ENCODE measurements at regions not wholly inside any gene's neighbourhood (a gene's known extent, or its start where the extent isn't known, plus 50 kb on each side); places are given as distances from the start of the nearest gene placed in this dataset.

DNA sequence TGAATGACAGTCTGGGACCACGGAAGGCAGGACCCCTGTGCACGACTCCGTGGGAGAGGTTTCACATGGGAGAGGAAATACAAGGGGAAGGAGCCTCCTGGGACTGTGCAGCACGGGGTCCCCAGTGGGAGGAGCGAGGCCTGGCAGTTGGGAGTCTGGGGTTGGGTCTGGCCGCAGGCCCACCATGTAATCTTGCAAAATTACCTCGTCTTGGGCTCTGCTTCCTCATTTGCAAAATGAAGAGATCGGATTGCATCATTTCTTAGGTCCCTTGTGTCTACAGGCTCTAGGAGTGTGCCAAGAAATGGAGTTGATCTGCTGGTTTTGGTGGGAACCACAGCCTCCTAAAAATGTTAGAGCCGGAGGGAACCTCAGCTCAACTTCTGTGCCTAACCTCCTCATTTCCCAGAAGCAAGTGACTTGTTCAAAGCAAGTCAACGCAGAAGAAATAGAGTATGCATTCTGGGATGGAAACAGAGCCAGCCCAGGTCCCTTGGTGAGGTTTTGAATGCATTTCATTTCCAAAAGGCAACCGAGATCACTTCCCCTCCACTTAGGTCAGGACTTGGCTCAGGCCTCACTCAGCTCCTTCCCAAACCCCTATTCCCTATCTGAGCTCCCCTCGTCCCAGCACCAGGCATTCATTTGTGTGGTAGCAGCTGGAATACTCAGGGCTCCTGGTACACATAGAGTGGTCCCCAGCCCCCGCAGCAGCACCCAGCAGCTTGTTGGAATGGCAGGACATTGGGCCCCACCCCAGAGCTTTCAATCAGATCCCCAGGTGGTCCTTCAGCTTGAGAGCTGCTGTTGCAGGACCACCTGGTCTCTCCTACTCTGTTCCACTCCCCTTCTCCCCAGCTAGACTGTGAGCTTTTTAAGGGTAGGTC lies 267.7 kb downstream of the XXYLT1 start:
- Histone ChIP-seq H3K27ac (no peak overlapping the region), H3K4me3 (no peak overlapping the region), H3K4me1 (peaks cover 0 to 4% (median 0%) of the 10 kb centered on the region in 3 donors), H3K36me3 (no peaks in the 10 kb centered on the region), H3K9me3 (no peaks in the 10 kb centered on the region), H3K27me3 (no peaks in the 10 kb centered on the region)
- ATAC-seq: peak in 3 of 4 donors; percentile 61 to 73 (median 63)
- 61 to 72% methylated on average over 13 of the region's 13 CpGs for WGBS, 2 donors
- TF ChIP-seq, protein P1, sequence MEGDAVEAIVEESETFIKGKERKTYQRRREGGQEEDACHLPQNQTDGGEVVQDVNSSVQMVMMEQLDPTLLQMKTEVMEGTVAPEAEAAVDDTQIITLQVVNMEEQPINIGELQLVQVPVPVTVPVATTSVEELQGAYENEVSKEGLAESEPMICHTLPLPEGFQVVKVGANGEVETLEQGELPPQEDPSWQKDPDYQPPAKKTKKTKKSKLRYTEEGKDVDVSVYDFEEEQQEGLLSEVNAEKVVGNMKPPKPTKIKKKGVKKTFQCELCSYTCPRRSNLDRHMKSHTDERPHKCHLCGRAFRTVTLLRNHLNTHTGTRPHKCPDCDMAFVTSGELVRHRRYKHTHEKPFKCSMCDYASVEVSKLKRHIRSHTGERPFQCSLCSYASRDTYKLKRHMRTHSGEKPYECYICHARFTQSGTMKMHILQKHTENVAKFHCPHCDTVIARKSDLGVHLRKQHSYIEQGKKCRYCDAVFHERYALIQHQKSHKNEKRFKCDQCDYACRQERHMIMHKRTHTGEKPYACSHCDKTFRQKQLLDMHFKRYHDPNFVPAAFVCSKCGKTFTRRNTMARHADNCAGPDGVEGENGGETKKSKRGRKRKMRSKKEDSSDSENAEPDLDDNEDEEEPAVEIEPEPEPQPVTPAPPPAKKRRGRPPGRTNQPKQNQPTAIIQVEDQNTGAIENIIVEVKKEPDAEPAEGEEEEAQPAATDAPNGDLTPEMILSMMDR (IDR thresholded peaks at IDR 0.05): no peak
- intact Hi-C loops (cut with DNase I): no loop called here
- peak in 1 of 6 donors; percentile 44 for DNase-seq
- FAIRE-seq: no peak

DNA sequence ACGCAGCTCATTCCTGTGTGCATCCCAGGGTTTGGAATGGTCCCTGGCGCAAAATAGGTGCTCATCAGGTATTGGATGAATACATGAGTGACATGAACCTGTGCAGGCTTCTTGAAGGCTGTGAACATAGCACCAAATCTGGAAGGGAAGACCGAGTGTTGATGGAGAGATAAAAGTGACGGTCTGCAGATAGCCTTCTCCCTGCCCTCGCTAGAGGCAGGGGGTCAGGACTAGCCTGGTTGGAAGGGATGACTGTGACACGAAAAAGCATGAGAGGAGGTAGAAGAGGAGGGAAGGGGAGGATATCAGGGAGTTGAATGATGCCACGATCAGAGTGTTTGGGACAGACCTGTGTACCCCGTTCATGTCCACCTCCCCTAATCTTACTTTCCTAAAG lies 267.1 kb downstream of the XXYLT1 start:
- ATAC-seq (no peak), FAIRE-seq (no peak)

DNA sequence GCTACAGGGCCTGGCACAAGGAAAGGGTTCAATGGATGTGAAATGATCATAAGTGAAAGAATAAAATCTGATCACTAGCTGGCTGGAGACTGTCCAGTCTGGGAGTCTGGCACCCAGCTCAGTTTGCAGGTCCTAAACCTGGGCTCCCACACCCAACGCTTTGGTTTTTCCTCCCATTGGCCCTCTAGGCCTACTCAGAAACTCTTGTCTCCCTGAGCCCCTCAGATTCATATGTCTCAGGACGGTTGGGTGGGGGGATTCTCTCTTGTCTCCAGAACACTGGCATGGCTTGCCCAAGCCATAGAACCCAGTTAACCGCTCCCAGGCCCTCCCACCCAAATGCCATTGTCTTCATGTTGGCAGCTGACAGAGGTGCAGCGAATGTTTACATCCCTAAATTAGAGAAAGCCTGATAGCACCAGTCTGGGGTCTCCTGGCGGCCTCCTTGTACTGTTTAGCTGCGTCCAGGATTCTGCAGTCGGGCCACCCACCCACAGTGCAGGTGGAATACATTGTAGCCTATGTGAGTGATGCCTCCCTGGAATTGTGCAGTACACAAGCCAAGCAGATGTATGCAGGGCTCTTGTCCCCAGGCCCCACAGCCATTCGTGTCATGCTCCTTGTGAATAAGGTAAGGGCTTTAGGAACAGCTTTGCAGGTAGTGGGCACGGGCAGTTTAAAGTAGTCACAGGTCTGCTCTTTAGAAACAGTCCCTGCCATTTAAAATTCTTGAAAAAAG lies 266.3 kb downstream of the XXYLT1 start:
- TF ChIP-seq, protein P1 (IDR thresholded peaks at IDR 0.05): no peak
- no peaks in the 10 kb centered on the region for H3K36me3 ChIP-seq
- peak in 1 of 6 donors; percentile 21 for DNase-seq
- H3K27me3 ChIP-seq: no peaks in the 10 kb centered on the region
- FAIRE-seq: no peak
- WGBS, 2 donors: 73 to 82% methylated on average over 9 of the region's 9 CpGs
- no peak overlapping the region for H3K4me3 ChIP-seq
- no peak for ATAC-seq
- intact Hi-C loops (cut with DNase I): no loop called here
- H3K27ac ChIP-seq: no peak overlapping the region
- H3K4me1 ChIP-seq: peaks cover 0 to 4% (median 0%) of the 10 kb centered on the region in 3 donors
- no peaks in the 10 kb centered on the region for H3K9me3 ChIP-seq

More for the DNA sequence above, 267.1 kb downstream of the XXYLT1 start:
- H3K9me3 ChIP-seq: no peaks in the 10 kb centered on the region
- TF ChIP-seq, protein P1 (IDR thresholded peaks at IDR 0.05): no peak
- H3K27me3 ChIP-seq: no peaks in the 10 kb centered on the region
- peak in 1 of 6 donors; percentile 4 for DNase-seq
- no peak overlapping the region for H3K27ac ChIP-seq
- intact Hi-C loops (cut with DNase I): no loop called here
- WGBS, 2 donors: 77 to 89% methylated on average over 8 of the region's 8 CpGs
- H3K4me1 ChIP-seq: peaks cover 0 to 4% (median 0%) of the 10 kb centered on the region in 3 donors
- H3K4me3 ChIP-seq: no peak overlapping the region
- H3K36me3 ChIP-seq: no peaks in the 10 kb centered on the region

DNA sequence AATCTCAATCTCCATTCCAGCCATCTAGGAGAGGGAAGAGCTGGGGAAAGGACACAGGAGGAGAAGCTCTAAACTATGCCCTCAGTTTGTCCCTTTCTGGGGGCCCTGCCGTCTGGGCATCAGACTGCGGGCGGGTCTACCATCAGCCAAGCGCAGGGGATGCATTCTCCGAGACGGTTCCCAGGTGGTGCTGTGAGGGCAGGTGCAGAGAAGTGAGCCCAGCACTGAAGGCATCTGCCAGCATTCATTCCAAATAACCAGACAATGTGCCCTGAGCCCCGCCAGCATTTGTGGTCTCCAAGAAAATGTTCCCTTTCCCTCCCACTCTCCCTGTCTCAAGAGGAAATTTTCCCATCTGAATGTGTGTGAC lies 265.7 kb downstream of the XXYLT1 start:
- no peak for ATAC-seq
- DNase-seq: peak in 1 of 6 donors; percentile 28
- no peak for FAIRE-seq

More for the DNA sequence above, 265.7 kb downstream of the XXYLT1 start:
- intact Hi-C loops (cut with DNase I): no loop called here
- no peaks in the 10 kb centered on the region for H3K9me3 ChIP-seq
- peaks cover 0 to 4% (median 0%) of the 10 kb centered on the region in 3 donors for H3K4me1 ChIP-seq
- H3K36me3 ChIP-seq: no peaks in the 10 kb centered on the region
- H3K4me3 ChIP-seq: no peak overlapping the region
- H3K27ac ChIP-seq: no peak overlapping the region
- TF ChIP-seq, protein P1 (IDR thresholded peaks at IDR 0.05): no peak
- H3K27me3 ChIP-seq: no peaks in the 10 kb centered on the region
- 74 to 88% methylated on average over 7 of the region's 7 CpGs for WGBS, 2 donors
